Ureter (tissue), 1 donor: ENCODE measurements at regions not wholly inside any gene's neighbourhood (a gene's known extent, or its start where the extent isn't known, plus 50 kb on each side); places are given as distances from the start of the nearest gene placed in this dataset.
"Not testable (repeated sequence)": the region's sequence is repeated elsewhere in the genome, so short reads cannot be mapped to it uniquely, and the experiment has no call there.

Experiments used
- DNase-seq: peaks from one replicate; pipeline ENCODE4 v3.0.0-alpha.2; 2020; ENCODE audit warnings: low spot score
- donor health status: DM: yes; HTN: yes; CAD: no.

GRCh38 chr18:77329651-77330050, 80.0 kb downstream of the GALR1 start:
- no peak for DNase-seq

DNA sequence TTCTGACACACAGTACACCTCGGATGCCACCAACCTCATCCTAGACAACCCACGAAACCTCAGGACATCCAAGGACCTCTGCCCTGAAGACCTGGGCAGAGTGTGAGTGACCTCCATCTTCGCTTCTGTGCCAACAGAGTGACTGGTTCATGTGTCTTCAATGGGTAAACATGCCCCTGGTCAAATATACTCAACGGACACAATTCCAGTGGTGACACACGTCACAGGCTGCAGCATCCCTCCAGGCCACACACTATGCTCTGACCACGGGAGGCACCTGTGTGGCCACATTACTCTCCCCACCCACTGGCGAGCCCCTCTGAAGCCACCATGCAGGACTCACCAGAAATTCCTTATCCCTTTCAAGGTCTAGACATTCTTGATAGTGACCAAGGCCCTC, 85.2 kb downstream of the GALR1 start:
- no peak for DNase-seq

DNA sequence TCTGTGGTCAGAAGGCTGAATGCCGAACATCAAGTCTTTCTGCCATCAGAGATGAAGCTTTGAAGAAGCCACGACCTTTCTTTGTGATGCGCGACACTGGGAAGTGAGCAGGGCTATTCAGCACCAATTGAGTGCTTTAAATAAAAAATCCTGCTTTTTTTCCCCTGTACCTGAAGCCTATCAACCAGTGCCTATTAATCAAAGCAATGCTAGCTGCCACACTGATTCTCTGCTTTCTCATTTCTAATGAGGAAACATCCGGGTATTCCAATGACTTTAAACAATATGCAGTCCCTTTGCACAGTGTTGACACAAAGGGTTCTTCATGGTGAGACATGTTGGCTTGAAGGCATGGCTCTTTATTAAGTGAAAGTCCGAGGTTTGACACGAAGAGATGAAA, 88.0 kb downstream of the GALR1 start:
- no peak for DNase-seq

DNA sequence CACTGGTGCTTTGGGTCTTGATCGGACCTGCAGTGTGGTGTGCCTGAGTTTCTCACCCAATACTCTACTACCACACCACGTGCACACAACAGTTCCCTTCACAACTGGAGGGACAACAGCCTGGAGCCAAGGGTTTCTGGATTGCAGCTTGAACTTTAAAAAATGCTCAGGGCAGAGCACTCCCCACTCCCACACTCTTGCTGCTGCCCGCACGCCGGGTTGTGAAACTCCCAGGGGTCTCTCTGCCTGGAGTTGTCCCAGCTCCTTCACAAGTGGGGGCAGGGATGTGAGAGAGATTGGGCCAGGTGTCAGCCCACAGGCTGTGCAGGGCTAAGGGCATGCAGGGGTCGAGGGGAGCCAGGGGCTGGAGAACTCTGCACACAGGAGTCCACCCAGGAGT, 89.4 kb downstream of the GALR1 start:
- DNase-seq = no peak

DNA sequence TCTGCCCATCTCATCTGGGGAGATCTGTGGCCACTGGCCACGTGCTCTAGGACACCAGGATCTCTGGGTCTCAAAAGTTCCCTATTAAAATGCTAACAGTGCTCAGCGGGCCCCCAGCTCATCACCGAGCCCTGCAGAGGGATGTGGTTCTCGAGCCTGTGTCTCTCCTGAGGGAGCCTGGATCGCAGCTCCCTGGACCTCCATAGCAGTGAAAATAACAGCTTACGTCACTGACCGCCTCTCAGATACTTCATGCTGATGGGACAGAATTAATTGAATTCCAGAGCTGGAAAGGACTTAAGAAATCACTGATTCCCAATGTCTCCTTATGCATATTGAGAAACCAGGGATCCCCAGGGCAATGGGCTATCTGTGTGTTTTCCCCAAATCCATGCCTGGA, 90.0 kb downstream of the GALR1 start:
- DNase-seq = no peak

GRCh38 chr18:77340815-77341214, 91.2 kb downstream of the GALR1 start:
- no peak for DNase-seq

DNA sequence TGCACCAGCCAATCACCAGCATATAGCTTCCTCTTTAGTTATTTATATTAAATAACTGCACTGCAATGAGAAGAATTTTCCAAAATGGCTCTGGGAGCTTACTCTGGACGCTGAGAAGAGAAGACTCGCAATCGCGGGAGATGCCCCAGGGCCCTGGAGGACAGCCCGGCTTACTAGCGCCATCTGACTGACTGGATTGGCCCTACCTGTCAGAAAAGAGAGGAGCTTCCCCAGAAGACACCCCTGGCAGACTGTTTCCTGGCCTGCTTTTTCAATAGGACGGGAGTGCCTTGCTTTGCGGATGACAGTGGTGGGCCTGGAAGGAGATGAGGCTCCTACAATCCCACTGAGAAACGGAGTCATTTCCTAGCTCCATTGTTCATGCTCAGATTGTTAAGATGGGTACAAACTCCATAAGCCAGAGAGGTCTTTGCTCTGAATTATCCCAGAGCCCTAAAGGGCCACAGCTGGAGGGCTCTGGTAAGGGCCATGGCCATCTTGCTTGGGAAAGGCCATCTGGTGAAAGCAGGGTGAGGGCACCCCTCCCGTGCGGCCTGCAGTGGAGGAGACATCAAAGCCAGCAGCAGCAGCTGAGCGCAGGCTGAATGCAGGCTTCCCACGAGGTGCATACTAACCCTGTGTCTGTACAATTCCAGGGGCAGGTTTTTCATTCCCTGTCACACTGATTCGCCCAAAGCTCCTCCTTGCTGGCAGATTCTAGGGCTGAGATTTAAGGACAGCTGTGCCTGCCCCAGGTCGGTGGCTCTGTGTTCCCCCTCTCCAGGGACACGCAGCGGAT, 92.1 kb downstream of the GALR1 start:
- no peak for DNase-seq

DNA sequence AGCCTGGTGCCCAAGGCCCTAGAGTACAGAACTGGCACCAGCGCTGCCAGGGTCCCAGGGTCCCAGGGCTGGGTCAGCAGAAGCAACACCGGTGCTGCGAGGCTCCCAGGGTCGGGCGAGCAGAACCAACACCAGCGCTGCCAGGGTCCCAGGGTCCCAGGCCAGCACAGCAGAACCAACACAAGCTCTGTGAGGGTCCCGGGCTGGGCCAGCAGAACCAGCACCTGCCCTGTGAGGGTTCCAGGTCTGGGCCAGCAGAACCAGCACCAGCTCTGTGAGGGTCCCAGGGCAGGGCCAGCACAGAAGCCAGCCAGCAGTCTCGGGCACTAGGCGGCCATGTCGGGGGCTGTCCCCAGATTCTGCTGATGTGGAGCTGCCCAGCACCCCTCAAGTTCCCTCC, 93.1 kb downstream of the GALR1 start:
- no peak for DNase-seq

- no peak for DNase-seq
Measured at GRCh38 chr18:77343846-77344510, 94.3 kb downstream of the GALR1 start.

- no peak for DNase-seq
Measured at GRCh38 chr18:77344786-77345500, 95.3 kb downstream of the GALR1 start.

- DNase-seq = no peak
Measured at GRCh38 chr18:77346208-77346810, 96.7 kb downstream of the GALR1 start.

GRCh38 chr18:77353349-77353748, 103.7 kb downstream of the GALR1 start:
- DNase-seq = not testable (repeated sequence)

DNA sequence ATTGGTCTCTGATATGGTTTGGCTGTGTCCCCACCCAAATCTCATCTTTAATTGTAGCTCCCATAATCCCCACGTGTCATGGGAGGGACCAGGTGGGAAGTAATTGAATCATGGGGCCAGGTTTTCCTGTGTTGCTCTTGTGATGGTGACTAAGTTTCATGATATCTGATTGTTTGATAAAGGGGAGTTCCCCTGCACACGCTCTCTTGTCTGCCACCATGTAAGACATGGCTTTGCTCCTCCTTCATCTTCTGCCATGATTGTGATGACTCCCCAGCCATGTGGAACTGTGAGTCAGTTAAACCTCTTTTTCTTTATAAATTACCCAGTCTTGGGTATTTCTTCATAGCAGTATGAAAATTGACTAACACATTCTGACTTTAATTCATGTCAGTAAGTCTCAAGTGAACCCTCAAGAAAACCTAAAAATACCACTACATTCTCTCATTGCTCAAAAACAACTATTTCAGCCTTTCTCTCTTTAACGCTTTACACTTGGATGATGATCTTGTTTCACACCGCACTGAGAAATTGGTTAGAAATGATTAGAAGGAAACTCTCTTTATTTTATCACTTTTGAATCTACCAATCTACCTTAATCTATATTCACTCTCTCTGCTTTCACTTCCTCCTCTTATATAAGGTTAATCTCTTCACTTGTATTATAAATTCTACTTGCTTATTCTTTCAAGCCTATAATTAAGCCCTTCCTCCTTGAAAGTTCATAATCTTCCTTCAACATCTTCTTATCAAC, 110.1 kb downstream of the GALR1 start:
- DNase-seq = no peak

GRCh38 chr18:77360315-77361190, 110.9 kb downstream of the GALR1 start:
- DNase-seq = no peak

DNA sequence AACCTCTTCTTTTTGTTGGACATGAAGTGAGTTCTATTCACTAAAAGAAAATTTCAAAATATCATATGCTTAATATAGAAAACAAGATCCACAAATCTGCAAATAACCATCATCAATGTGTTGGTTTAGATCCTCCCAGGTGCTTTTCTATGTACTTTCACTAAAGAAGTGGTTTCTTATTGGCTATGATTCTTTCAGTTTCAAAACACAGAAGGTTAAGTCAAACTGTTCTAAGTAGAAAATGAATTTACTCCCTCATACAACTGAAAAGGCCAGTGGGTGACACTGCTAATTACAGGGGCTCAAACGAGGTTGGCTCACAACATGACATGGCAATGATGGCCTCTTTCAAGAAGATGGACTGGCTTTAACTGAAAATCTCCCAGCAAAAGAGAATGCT, 111.7 kb downstream of the GALR1 start:
- no peak for DNase-seq

DNA sequence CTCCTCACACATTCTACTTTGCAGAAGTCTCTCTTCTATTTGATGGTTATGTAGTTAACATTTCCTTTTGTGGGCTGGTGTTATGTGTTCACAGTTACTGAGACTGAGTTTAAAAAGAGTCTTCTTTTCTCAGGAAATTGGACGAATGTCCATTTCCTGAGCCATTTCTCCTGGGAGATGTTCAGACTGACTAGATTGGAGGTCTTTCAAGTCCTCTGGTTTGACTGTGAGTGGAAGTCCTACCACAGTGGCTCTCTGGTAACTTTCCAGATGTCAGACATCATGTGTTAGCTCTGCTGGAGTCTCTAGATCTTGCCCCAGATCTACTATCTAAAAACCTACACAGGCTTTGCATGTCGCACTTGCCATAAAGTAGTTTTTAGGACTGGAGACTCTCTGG, 116.0 kb downstream of the GALR1 start:
- DNase-seq = no peak

DNA sequence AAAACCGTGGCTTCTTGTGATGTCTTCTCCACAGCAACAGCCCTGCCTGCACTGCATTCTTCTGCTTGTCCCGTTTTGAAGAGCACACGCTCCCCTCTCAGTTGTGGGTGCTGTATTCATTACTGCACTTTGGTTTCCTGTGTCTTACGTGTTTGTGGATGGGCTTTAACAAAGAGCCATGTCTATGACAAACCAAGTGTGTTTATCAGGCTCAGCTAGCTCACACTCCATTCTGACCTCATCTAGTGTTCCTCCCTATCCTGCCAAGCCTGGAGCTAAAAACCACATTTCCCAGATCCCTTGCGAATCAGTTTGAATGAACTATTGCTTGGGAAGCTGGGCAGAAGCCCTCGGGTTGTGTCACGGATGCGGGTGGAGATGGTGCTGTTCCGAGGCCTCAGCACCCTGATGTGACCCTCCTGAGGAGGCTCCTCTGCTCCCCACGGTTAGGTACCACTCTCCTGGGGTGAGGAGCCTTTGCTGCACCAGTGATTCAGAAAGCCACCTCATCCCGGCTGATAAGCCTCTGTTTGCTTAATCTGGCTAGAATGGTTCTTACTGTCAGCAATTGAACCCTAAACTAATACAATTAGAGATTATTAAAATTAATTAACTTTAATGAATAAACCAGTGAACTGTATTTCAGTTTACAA, 116.5 kb downstream of the GALR1 start:
- no peak for DNase-seq

- no peak for DNase-seq
Measured at GRCh38 chr18:77366720-77367641, 117.3 kb downstream of the GALR1 start.

DNA sequence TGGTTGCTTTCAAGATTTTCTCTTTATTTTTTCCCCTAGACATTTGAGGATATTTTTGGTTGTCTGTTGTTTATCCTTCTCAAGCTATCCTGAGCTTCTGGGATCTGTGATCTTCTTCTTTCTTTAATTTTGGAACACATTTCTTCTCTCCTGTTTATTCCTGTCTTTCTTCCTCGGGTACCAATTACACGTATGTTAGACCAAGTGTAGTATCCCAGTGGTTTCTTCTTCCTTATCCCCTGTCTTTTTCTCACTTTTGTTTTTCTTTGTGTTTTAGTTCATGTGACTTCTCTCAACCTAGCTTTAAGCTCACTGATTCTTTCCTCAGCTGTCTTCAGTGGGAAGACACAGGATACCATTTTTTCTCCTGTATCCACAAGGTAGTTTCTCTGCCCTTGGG, 120.0 kb downstream of the GALR1 start:
- DNase-seq = no peak
